A673 (cell line): ENCODE measurements at regions not wholly inside any gene's neighbourhood (a gene's known extent, or its start where the extent isn't known, plus 50 kb on each side); places are given as distances from the start of the nearest gene placed in this dataset.

Experiments used
- BruUV-seq: library from RNA; stranded (reverse); fragments of 400-500 nt; replicated peaks from 2 replicates; lab custom pipeline; 2021; lab: Mats Ljungman, UMichigan
- CTCF ChIA-PET: fragments of 300-600 bp; sonication (Branson Sonifier 250); formaldehyde crosslinking; loops from one replicate; lab custom pipeline; 2022; ENCODE audit warnings: antibody characterized with exemption; lab: Charles Lee
- POLR2A ChIA-PET: fragments of 300-600 bp; sonication (Branson Sonifier 250); formaldehyde crosslinking; loops from one replicate; lab custom pipeline; 2022; ENCODE audit warnings: antibody characterized with exemption; ENCODE audit not compliant: low non-redundant PET; lab: Charles Lee
- DNase-seq: peaks from one replicate; pipeline ENCODE4 v3.0.0-alpha.2; 2015; ENCODE audit warnings: low spot score
- H3K27ac ChIP-seq: fragments of 200-600 bp; sonication (generic); 2 replicates; pipeline ENCODE4 v1.5.1; 2016; ENCODE audit warnings: mixed run types, low read depth, mild to moderate bottlenecking, mixed read lengths, antibody characterized with exemption, low read length; ENCODE audit not compliant: poor library complexity, severe bottlenecking
- H3K27me3 ChIP-seq: fragments of 200-600 bp; sonication (generic); replicated peaks from 2 replicates; pipeline ENCODE4 v1.6.1; 2017; ENCODE audit warnings: mixed run types, low read depth, mild to moderate bottlenecking, mixed read lengths, antibody characterized with exemption, low read length; ENCODE audit not compliant: insufficient read depth, poor library complexity
- H3K36me3 ChIP-seq: fragments of 200-600 bp; sonication (generic); 2 replicates; pipeline ENCODE4 v1.6.1; 2016; ENCODE audit warnings: mixed run types, mild to moderate bottlenecking, mixed read lengths, antibody characterized with exemption, low read length; ENCODE audit not compliant: insufficient read depth, poor library complexity, severe bottlenecking
- H3K4me1 ChIP-seq: fragments of 200-600 bp; sonication (generic); 2 replicates; pipeline ENCODE4 v1.6.1; 2017; ENCODE audit warnings: mixed run types, mild to moderate bottlenecking, mixed read lengths, antibody characterized with exemption, low read length; ENCODE audit not compliant: insufficient read depth, poor library complexity, severe bottlenecking
- H3K4me3 ChIP-seq: fragments of 200-600 bp; sonication (generic); 2 replicates; pipeline ENCODE4 v1.5.1; 2016; ENCODE audit warnings: low read depth, mixed run types, mild to moderate bottlenecking, mixed read lengths, low read length; ENCODE audit not compliant: poor library complexity, severe bottlenecking
- H3K9me3 ChIP-seq: fragments of 200-600 bp; sonication (generic); 2 replicates; pipeline ENCODE4 v1.6.1; 2016; ENCODE audit warnings: mixed run types, low read depth, mild to moderate bottlenecking, mixed read lengths, antibody characterized with exemption, low read length; ENCODE audit not compliant: poor library complexity, severe bottlenecking
- EZH2 ChIP-seq: fragments of 200-600 bp; sonication (generic); IDR thresholded peaks from 2 replicates; pipeline ENCODE4 v1.6.1; 2017; ENCODE audit warnings: borderline replicate concordance, low read depth, mild to moderate bottlenecking, mixed read lengths, antibody characterized with exemption, low read length; ENCODE audit not compliant: poor library complexity, severe bottlenecking
- intact Hi-C: fragments of 100-400 bp; cut with micrococcal nuclease; formaldehyde crosslinking; loops from one replicate; pipeline ENCODE4 v1.10.0; 2022; ENCODE audit not compliant: unreplicated experiment
- TF ChIP-seq, protein P1 (sequence below): fragments of 300-800, 200-600 bp; sonication (generic); conservative IDR thresholded peaks from 2 replicates; pipeline ENCODE4 v1.5.1; 2017; ENCODE audit warnings: low read depth, mild to moderate bottlenecking, antibody characterized with exemption, low read length, moderate library complexity, mixed read lengths

DNA sequence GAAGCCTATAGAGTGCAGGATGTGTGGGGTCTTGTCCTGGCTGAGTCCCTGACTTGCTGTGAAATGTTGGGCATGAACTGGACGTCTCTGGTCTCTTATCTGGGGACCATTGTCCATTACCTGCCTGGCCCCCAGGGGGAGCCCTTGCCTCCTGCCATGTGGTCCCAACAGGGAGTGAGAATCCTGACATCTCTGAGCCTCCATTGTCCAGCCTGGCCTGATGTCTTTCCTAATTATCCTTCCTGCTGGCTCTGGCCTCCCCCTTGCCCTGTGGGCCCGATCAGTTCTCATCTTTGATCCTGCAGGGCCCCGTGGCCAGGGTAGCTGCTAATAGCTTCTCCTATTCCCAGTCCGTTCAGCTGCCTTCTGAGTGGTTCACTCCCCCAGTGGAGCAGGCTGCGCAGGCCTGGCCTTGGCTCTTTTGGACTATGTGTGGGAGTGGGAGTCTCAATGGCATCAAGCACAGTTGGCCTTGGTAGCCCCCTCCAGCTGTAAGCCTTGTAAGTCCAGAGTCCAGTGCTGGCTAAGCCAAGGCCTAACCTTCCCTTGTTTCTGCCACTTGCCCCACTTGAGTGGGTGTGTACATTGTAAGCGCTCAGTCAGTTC, 77.9 kb upstream of the RALY start:
- ChIA-PET POLR2A (no interaction called here), CTCF (interaction anchor here (0.5 kb wide), 1 partner anchor 106 kb away, joined by 5 read pairs; no protein-coding TSS in a partner anchor)
- TF ChIP-seq, protein P1, sequence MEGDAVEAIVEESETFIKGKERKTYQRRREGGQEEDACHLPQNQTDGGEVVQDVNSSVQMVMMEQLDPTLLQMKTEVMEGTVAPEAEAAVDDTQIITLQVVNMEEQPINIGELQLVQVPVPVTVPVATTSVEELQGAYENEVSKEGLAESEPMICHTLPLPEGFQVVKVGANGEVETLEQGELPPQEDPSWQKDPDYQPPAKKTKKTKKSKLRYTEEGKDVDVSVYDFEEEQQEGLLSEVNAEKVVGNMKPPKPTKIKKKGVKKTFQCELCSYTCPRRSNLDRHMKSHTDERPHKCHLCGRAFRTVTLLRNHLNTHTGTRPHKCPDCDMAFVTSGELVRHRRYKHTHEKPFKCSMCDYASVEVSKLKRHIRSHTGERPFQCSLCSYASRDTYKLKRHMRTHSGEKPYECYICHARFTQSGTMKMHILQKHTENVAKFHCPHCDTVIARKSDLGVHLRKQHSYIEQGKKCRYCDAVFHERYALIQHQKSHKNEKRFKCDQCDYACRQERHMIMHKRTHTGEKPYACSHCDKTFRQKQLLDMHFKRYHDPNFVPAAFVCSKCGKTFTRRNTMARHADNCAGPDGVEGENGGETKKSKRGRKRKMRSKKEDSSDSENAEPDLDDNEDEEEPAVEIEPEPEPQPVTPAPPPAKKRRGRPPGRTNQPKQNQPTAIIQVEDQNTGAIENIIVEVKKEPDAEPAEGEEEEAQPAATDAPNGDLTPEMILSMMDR: peak; percentile 68
- no peak for TF ChIP-seq EZH2
- Histone ChIP-seq H3K27ac (no peak overlapping the region), H3K4me1 (no peaks in the 10 kb centered on the region), H3K36me3 (no peaks in the 10 kb centered on the region), H3K27me3 (no peaks in the 10 kb centered on the region), H3K4me3 (no peak overlapping the region), H3K9me3 (no peaks in the 10 kb centered on the region)
- intact Hi-C loops: no loop called here
- no TSS peak for BruUV-seq
- DNase-seq: peak; percentile 28

DNA sequence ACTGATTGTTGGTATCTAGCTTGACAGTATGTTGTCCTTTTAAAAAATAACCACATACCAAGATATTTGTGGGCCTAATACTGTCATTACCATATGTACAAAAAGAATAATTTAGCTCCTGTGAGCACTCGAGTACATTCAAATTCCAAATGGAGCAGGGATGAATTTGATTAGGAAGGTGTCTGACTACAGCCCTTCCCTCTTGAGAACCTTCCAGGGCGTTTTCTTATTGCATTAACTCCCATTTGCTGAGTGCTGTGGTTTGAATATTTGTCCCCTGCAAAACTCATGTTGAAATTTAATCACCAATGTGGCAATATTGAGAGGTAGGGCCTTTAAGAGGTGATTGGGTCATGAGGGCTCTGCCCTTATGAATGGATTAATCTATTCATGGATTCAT, 76.9 kb upstream of the RALY start:
- H3K4me3 ChIP-seq: no peak overlapping the region
- no TSS peak for BruUV-seq
- H3K27ac ChIP-seq: no peak overlapping the region
- TF ChIP-seq, protein P1: no peak
- POLR2A ChIA-PET: no interaction called here
- intact Hi-C loops: no loop called here
- DNase-seq: no peak
- CTCF ChIA-PET: no interaction called here
- H3K27me3 ChIP-seq: no peaks in the 10 kb centered on the region
- no peaks in the 10 kb centered on the region for H3K4me1 ChIP-seq
- H3K36me3 ChIP-seq: no peaks in the 10 kb centered on the region
- no peaks in the 10 kb centered on the region for H3K9me3 ChIP-seq

- Histone ChIP-seq H3K27me3 (no peaks in the 10 kb centered on the region), H3K4me1 (no peaks in the 10 kb centered on the region), H3K36me3 (no peaks in the 10 kb centered on the region), H3K4me3 (no peak overlapping the region), H3K27ac (no peak overlapping the region), H3K9me3 (no peaks in the 10 kb centered on the region)
- no peak for DNase-seq
- intact Hi-C loops: no loop called here
- ChIA-PET CTCF (no interaction called here), POLR2A (no interaction called here)
- BruUV-seq: no TSS peak
- TF ChIP-seq, protein P1: no peak
- TF ChIP-seq EZH2: no peak
Observed at GRCh38 chr20:33917831-33918525, 75.7 kb upstream of the RALY start.
